Esophagus squamous epithelium (tissue), 4 donors: ENCODE measurements at regions not wholly inside any gene's neighbourhood (a gene's known extent, or its start where the extent isn't known, plus 50 kb on each side); places are given as distances from the start of the nearest gene placed in this dataset.

Experiments
- CTCF ChIP-seq, 6 experiments: fragments of 450-650 bp in 4 of 6; fragments of 200-600 bp in 2 of 6; sonication (generic) in 2 of 6; IDR thresholded peaks; one replicate each; pipeline ENCODE4 v1.5.1; 2016 to 2019; ENCODE audit warnings: antibody characterized with exemption in 6 of 6, mild to moderate bottlenecking in 4 of 6, moderate library complexity in 4 of 6
- POLR2A ChIP-seq, 4 donors: fragments of 450-650 bp; IDR thresholded peaks; one replicate each; pipeline ENCODE4 v1.6.1; 2017; ENCODE audit warnings: antibody characterized with exemption in 4 of 4, mild to moderate bottlenecking in 4 of 4, moderate library complexity in 3 of 4

GRCh38 chr12:30448038-30448437, 247.6 kb downstream of the IPO8 start:
- no peak for TF ChIP-seq CTCF (IDR thresholded peaks at IDR 0.05)
- TF ChIP-seq POLR2A (IDR thresholded peaks at IDR 0.05), result no peak
